Ovary (tissue), 3 donors: ENCODE measurements at regions not wholly inside any gene's neighbourhood (a gene's known extent, or its start where the extent isn't known, plus 50 kb on each side); places are given as distances from the start of the nearest gene placed in this dataset.

Source experiments
- EP300 ChIP-seq: sonication (generic); formaldehyde crosslinking; IDR thresholded peaks from one replicate; pipeline ENCODE4 v1.6.1; 2017; ENCODE audit warnings: antibody characterized with exemption
- POLR2A ChIP-seq: fragments of 450-650 bp; IDR thresholded peaks from one replicate; pipeline ENCODE4 v1.6.1; 2017; ENCODE audit warnings: antibody characterized with exemption, mild to moderate bottlenecking, moderate library complexity
- TF ChIP-seq, protein P1 (sequence below), 3 donors: fragments of 450-650 bp in 2 of 3; fragments of 200-600 bp in 1 of 3; IDR thresholded peaks; one replicate each; pipeline versions ENCODE4 v1.5.1 to v1.8.0; 2016 to 2022; ENCODE audit warnings: antibody characterized with exemption in 3 of 3, mild to moderate bottlenecking in 1 of 3
- donor health status: DM: no; HTN: no; CAD: no.

DNA sequence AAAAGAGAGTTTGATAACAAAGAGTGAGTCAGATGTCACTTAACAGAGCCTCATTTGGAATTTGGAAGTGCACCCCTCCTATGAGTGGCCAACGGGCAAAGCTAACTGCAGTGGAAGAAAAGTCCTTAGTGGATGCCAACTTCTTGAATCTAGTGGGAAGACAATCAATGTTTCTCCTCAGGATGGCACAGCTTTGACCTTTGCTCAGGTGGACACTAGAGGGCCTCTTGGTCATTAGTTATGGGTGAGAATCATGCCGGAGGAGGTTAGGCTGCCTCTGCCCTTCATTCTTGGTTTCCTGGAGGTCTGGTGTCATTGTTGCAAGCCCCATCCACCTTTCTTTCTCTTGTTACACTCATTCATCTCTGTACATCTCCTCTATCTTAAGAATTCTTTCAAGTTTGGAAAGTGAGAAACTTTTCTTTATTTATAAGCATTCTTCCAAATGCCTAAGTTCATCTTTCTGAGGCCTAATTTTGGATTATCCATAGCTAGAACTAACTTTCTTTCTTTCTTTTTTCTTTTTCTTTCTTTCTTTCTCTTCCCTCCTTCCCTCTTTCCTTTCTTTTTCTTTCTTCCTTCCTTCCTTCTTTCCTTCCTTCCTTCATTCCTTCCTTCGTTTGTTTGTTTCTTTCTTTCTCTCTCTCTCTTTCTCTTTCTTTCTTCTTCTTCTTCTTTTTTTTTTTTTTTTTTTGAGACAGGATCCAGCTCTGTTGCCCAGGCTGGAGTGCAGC is 327.2 kb upstream of the TSHZ3 start:
- TF ChIP-seq, protein P1, sequence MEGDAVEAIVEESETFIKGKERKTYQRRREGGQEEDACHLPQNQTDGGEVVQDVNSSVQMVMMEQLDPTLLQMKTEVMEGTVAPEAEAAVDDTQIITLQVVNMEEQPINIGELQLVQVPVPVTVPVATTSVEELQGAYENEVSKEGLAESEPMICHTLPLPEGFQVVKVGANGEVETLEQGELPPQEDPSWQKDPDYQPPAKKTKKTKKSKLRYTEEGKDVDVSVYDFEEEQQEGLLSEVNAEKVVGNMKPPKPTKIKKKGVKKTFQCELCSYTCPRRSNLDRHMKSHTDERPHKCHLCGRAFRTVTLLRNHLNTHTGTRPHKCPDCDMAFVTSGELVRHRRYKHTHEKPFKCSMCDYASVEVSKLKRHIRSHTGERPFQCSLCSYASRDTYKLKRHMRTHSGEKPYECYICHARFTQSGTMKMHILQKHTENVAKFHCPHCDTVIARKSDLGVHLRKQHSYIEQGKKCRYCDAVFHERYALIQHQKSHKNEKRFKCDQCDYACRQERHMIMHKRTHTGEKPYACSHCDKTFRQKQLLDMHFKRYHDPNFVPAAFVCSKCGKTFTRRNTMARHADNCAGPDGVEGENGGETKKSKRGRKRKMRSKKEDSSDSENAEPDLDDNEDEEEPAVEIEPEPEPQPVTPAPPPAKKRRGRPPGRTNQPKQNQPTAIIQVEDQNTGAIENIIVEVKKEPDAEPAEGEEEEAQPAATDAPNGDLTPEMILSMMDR (IDR thresholded peaks at IDR 0.05) = no peak
- no peak for TF ChIP-seq POLR2A
- no peak for TF ChIP-seq EP300
